GM19463 (cell line): ENCODE measurements at regions not wholly inside any gene's neighbourhood (a gene's known extent, or its start where the extent isn't known, plus 50 kb on each side); places are given as distances from the start of the nearest gene placed in this dataset.
A peak's percentile ranks its signal among the peaks of the same experiment; 100 is the strongest.

ENCODE experiments used
- ATAC-seq: cut with Tn5 transposase; IDR thresholded peaks from one replicate; pipeline ENCODE4 v1.9.1; 2021; ENCODE audit warnings: mild to moderate bottlenecking, moderate library complexity; ENCODE audit not compliant: unreplicated experiment

GRCh38 chr6:87815449-87815848, 113.4 kb upstream of the AKIRIN2 start:
- no peak for ATAC-seq

GRCh38 chr6:87808005-87808757, 106.1 kb upstream of the AKIRIN2 start:
- no peak for ATAC-seq

- peak; percentile 84 for ATAC-seq
Measured at GRCh38 chr6:87807475-87807874, 105.4 kb upstream of the AKIRIN2 start.

GRCh38 chr6:87806635-87807034, 104.6 kb upstream of the AKIRIN2 start:
- ATAC-seq = no peak

GRCh38 chr6:87806099-87806498, 104.1 kb upstream of the AKIRIN2 start:
- ATAC-seq = no peak

- ATAC-seq = no peak
Measured at GRCh38 chr6:87803791-87804190, 101.8 kb upstream of the AKIRIN2 start.

- no peak for ATAC-seq
Measured at GRCh38 chr6:87799651-87800050, 97.6 kb upstream of the AKIRIN2 start.

GRCh38 chr6:87798393-87799278, 96.6 kb upstream of the AKIRIN2 start:
- peak; percentile 51 for ATAC-seq

GRCh38 chr6:87794922-87795885, 93.2 kb upstream of the AKIRIN2 start:
- ATAC-seq = no peak

GRCh38 chr6:87793315-87793714, 91.3 kb upstream of the AKIRIN2 start:
- no peak for ATAC-seq

- no peak for ATAC-seq
Measured at GRCh38 chr6:87791982-87792381, 89.9 kb upstream of the AKIRIN2 start.

GRCh38 chr6:87791485-87791884, 89.5 kb upstream of the AKIRIN2 start:
- no peak for ATAC-seq

- no peak for ATAC-seq
Measured at GRCh38 chr6:87791029-87791428, 89.0 kb upstream of the AKIRIN2 start.

- ATAC-seq = no peak
Measured at GRCh38 chr6:87789900-87790290, 87.9 kb upstream of the AKIRIN2 start.

- no peak for ATAC-seq
Measured at GRCh38 chr6:87789198-87789899, 87.3 kb upstream of the AKIRIN2 start.

GRCh38 chr6:87788141-87788540, 86.1 kb upstream of the AKIRIN2 start:
- no peak for ATAC-seq

GRCh38 chr6:87785229-87785862, 83.3 kb upstream of the AKIRIN2 start:
- no peak for ATAC-seq

- ATAC-seq = no peak
Measured at GRCh38 chr6:87784690-87785089, 82.7 kb upstream of the AKIRIN2 start.

- ATAC-seq = no peak
Measured at GRCh38 chr6:87784051-87784450, 82.0 kb upstream of the AKIRIN2 start.

GRCh38 chr6:87779542-87779941, 77.5 kb upstream of the AKIRIN2 start:
- no peak for ATAC-seq
